Umbilical cord (tissue), 1 donor: ENCODE measurements at regions not wholly inside any gene's neighbourhood (a gene's known extent, or its start where the extent isn't known, plus 50 kb on each side); places are given as distances from the start of the nearest gene placed in this dataset.
A peak's percentile ranks its signal among the peaks of the same experiment; 100 is the strongest.
"Not testable (repeated sequence)": the region's sequence is repeated elsewhere in the genome, so short reads cannot be mapped to it uniquely, and the experiment has no call there.

Source experiments
- DNase-seq: peaks from one replicate; pipeline ENCODE4 v3.0.0-alpha.2; 2015; ENCODE audit warnings: low spot score

GRCh38 chr4:31175242-31175910 is 455.2 kb downstream of the PCDH7 start:
- DNase-seq, result no peak

DNA sequence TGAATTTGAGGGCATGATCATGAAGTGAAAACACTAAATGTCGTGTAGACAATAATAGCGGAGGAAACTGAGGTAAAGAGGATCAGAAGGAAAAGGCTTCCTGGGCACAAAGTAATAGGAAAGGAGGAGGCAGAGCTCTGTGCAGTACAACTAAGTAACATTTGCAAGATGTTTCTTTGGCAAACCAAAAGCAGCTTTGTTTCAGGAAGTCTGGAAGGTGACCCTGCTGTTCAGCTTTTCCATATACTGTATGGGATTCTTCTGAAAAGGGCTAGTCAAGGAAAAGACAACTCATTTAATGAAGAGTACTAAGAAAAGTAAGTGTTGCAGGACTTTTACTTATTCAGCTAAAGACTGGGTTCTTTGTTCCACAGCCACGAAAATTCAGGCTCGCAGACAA is 463.1 kb downstream of the PCDH7 start:
- DNase-seq, result no peak

- no peak for DNase-seq
Measured at GRCh38 chr4:31185014-31185585, 464.9 kb downstream of the PCDH7 start.

DNA sequence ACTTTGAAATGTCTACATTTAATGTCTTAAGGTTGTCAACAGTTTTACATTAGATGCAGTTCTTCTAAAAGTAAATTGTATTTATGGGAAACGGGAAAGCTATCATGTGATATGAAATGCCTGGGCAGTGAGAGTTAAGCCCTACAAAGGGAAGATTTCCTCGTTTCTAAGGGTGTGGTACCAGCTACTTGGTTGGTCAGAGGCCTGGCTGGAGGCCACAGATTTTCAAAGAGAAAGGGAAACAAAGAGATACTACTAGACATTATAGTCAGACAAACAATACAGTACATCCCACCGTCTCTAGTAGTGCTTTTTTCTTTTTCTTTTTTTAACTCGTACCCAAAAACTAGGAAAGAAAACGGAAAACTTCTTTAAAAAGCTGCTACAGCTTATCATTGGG is 467.8 kb downstream of the PCDH7 start:
- peak; percentile 17 for DNase-seq

DNA sequence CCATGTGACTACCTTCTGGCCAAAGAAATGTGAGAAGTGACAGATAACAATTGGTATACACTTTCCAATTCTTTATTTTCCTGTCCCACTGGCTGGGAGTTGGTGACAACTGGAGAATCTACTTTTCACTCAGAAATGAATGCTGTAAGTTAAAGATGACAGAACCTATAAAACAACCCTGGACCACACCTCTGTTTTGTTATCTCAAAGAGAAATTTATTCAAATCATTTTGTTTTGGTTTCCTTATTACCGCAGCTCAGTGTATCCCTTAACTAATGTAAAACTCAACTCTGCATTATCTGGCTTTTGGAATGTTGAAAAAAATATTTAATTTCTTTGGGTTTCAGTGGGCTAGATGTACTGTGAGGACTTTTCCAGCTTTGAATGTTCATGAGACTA is 469.8 kb downstream of the PCDH7 start:
- no peak for DNase-seq

GRCh38 chr4:31190671-31191070 is 470.5 kb downstream of the PCDH7 start:
- DNase-seq, result no peak

- DNase-seq, result no peak
Measured at GRCh38 chr4:31192341-31192740, 472.2 kb downstream of the PCDH7 start.

DNA sequence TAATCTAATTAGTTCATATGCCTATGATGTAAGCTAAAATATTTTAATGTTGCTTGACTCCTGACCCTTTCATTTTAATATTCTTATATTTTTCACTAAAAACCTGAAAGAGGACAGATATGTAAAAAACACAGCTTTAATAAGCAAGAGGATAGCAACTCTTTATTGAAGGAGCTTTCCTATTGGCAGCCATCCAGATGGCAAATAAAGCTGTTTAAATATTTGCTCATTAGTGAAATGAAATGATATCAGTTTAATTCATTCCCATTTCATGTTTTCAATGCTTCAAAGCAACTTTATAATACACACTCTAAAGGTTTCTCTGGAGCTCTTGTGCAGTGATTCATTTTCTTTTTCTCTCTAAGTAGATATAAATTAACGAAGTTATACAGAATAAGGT is 473.4 kb downstream of the PCDH7 start:
- DNase-seq, result no peak

GRCh38 chr4:31194823-31195222 is 474.7 kb downstream of the PCDH7 start:
- no peak for DNase-seq

- DNase-seq, result no peak
Measured at GRCh38 chr4:31199644-31200043, 479.5 kb downstream of the PCDH7 start.

GRCh38 chr4:31202054-31202453 is 481.9 kb downstream of the PCDH7 start:
- not testable (repeated sequence) for DNase-seq

DNA sequence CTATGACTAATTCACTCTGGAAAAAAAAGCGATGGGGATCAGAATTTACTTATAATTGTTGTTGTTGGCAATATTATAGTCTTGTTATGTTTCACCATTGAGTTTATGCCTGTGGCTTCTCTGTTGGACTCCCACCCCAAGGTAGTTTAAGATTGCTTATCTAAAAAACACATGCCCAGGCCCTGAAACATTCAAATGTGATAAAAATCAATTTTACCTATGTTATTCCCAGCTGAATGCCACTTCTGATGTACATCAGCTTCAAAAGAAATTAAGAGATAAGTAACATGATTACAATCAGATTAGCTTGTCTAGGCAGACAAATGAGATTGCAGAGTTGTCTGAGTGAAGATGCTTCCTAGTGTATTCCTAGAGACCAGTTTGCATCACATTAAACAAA is 484.7 kb downstream of the PCDH7 start:
- DNase-seq, result no peak

DNA sequence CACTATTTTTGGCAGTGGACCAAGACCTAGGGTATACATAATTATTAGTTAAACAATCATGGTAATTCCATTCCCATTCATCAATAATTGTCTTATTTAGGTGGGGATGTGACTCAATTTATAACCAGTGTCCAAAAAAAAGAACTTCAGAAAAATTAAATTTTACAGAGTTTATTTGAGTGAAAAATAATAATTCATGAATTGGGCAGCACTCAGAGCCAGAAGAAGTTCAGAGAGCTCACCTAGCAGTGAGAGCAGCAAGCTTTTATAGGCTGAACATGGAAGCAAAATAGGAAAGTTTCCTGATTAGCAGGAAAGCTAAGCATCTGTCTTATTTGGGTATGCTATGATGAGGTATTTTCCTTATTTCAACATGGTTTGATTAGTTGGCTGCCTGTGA is 500.8 kb downstream of the PCDH7 start:
- no peak for DNase-seq

DNA sequence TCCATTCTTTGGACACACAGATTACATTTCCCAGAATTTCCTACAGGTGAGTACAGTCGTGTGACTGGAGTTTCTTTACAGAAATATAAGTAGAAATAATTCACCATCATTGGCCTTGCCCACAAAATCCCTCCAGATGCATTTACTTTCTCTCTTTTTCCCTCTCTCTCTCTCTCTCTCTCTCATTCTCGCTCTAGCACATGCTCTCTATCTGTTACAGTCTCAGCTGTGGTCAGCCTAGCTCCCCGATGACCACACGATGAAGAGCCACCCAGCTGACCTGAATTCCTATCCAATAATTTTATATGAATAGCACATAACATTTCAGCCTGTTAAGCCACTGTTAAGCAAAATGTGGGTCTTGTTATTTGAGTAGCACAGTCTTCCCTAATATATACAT is 507.9 kb downstream of the PCDH7 start:
- no peak for DNase-seq

DNA sequence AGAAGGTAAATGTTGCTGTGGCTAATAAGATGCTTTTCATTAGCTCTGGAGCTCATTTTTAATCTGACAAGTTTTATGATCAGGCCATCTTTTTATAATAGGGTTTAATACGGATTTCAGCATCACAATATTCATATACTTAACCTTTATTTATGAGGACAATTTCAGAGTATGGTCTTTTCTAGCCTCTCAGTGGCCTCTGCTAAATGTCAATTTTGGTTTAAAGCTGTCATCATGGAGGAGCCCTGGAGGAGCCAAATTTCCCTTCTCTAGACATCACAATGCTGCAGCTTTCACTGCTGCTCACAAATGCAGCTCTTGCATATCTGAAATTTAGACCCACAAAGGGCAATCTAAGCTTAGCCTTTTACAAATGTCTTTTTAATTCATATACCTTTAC is 510.4 kb downstream of the PCDH7 start:
- DNase-seq, result peak; percentile 62

- no peak for DNase-seq
Measured at GRCh38 chr4:31234494-31234893, 514.3 kb downstream of the PCDH7 start.

DNA sequence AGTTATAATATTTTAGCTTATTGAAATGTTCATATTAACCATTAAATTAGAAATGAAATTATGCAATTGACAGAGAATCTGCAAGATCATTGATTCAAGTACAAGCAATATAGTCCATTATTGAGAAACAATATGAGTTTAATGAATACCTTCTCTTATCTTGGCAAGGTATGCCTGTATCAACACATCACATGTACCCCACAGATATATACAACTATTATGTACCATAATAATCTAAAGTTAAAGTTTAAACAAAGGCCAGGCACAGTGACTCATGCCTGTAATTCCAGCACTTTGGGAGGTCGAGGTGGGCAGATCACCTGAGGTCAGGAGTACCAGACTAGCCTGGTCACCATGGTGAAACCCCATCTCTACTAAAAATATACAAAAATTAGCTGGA is 514.7 kb downstream of the PCDH7 start:
- DNase-seq, result no peak

DNA sequence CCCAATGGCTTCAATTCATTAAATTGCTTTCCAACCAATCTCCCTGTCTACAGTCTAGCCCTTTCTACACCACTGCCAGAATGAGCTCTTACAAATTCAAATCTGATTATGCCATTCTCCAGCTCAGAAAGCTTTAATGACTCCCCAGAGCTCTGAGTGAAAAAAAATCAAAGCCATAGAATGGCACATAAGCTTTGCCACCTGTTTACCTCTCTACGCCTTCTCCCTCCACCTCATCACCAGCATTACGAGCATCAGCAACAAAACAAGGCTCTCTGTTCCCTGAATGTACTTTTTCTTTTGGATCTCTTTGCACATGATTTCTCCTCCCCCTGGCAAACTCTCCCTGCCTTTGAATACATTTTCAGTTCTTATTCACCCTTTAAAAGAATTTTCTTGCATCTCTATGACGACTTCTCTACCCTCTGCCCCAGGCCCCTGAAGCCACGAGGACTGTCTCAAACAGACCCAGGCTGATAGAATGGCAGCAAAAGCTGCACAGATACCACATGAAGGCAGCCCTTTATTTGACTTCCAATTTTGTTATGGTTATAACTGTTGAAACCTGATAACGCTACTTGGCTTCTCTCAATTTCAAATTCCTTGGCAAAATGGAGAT is 516.0 kb downstream of the PCDH7 start:
- DNase-seq, result no peak

DNA sequence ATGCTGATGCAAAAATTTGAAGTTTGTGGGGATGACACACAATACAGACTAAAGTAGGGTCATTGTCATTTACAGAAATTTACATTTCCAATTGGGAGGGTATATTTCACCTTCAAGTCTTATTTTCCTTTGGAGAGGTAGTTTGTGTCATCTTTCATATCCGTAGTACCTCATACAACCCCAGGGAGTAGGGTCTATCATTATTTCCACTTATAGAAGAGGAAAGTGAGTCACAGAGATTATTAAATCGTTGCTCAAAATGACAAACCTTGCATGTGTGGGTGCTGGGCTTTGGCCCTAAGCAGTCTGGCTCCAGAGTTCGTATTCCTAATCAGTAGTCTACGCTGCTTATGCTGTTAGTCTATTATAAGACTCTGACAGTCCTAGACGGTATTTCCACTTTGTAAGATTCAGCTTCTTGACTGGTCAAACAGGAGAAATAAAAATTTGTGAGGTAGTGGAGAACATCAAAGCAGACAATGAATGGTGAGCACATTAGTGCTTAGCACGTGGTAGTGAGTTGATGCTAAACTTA is 516.5 kb downstream of the PCDH7 start:
- no peak for DNase-seq

GRCh38 chr4:31237233-31237632 is 517.1 kb downstream of the PCDH7 start:
- peak; percentile 17 for DNase-seq

GRCh38 chr4:31239886-31240285 is 519.7 kb downstream of the PCDH7 start:
- no peak for DNase-seq

DNA sequence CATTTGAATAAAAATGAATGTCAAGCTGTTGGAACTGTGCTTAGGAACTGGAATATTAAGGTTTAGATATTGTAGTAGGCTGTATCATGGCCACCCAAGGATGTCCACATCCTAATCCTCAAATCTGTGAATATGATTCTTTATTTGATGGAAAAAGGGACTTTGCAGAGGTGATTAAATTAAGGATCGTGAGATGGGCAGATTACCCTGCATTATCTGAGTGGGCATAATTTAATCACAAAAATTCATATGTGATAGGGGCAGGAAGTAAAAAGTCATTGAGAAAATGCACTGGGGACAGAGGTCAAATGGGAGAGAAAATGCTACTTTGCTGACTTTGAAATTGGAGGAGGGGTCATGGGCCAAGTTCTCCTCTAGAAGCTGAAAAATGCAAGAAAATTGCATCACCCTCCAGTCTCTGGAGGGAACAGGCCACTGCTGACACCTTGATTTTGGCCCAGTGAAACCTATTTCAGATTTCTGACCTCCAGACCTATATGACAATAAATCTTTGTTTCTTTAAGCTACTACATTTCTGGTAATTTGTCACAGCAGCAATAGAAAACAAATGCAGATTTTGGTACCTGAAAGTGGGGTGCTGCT is 521.4 kb downstream of the PCDH7 start:
- DNase-seq, result no peak

DNA sequence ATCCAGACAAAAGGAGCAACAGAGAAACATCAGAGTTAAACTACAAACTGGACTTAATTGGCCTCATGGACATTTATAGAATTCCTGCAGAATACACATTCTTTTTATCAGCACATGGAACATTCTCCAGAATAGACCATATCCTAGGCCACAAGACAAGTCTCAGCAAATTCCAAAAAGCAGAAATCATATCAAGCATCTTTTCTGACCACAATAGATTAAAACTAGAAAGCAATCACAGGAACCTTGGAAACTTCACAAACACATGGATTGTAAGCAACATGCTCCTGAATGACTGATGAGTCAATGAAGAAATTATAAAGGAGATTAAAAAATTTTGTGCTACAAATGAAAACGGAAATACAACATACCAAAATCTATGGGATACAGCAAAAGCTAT is 526.7 kb downstream of the PCDH7 start:
- DNase-seq, result no peak
